ENCODE measurements at regions not wholly inside any gene's neighbourhood (a gene's known extent, or its start where the extent isn't known, plus 50 kb on each side); places are given as distances from the start of the nearest gene placed in this dataset.

DNA sequence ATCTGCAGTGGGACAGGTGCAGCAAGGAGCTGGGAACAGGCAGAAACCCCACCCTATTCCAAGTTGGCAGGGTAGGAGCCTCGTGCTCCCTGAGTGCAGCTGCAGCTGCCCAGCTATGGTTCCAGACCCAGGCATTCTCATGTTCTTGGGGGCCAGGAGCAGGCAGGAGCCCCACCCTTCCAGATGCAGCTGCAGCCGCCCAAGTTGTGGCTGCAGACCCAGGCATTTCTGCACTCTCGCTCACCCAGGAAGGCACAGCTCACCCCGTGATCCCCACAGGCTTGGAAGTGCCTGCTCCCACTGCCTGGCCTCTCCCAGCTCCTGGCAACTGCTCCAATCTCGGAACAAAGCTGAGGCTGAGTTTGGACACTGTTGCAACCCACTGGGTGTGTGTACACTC lies 275.8 kb upstream of the ADRA1B start:
- no peaks in the 10 kb centered on the region for H3K4me1 ChIP-seq (ENCODE audit: control insufficient read depth, insufficient read depth, low read length)
- H3K36me3 ChIP-seq (ENCODE audit: control insufficient read depth, insufficient read depth, low read length) = no peaks in the 10 kb centered on the region
- H3K27me3 ChIP-seq (ENCODE audit: control insufficient read depth, insufficient read depth, low read length) = no peaks in the 10 kb centered on the region
- H3K4me3 ChIP-seq (ENCODE audit: low read length) = no peak overlapping the region
- DNase-seq = no peak
- no peak overlapping the region for H3K27ac ChIP-seq (ENCODE audit: low read length)
- WGBS (ENCODE audit: insufficient coverage, low lambda C conversion rate) = no CpG with 5 or more reads among the region's 5 CpGs
- H3K9me3 ChIP-seq (ENCODE audit: control insufficient read depth, low read depth, low read length) = no peaks in the 10 kb centered on the region

DNA sequence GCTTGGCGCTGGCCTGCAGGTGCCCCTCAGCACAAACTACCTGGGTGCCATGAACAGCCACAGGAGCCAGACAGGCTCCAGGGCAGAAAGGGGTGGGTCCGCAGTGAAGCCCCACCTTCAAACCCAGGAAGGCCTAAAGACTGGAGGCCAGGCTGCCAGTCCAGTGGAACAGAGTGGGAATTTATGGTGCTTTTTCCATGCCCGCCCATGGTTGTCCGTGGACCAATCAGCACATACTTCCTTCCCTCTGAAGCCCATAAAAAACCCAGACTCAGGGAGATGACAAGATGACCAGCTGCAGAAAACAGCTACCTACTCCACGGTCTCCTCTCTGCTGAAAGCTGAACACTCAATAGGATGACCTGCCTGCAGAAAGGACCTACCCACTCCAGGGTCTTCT lies 275.4 kb upstream of the ADRA1B start:
- H3K4me3 ChIP-seq (ENCODE audit: low read length) = no peak overlapping the region
- no peaks in the 10 kb centered on the region for H3K27me3 ChIP-seq (ENCODE audit: control insufficient read depth, insufficient read depth, low read length)
- DNase-seq = no peak
- WGBS (ENCODE audit: insufficient coverage, low lambda C conversion rate) = no CpG with 5 or more reads among the region's 5 CpGs
- no peaks in the 10 kb centered on the region for H3K36me3 ChIP-seq (ENCODE audit: control insufficient read depth, insufficient read depth, low read length)
- no peaks in the 10 kb centered on the region for H3K4me1 ChIP-seq (ENCODE audit: control insufficient read depth, insufficient read depth, low read length)
- H3K9me3 ChIP-seq (ENCODE audit: control insufficient read depth, low read depth, low read length) = no peaks in the 10 kb centered on the region
- no peak overlapping the region for H3K27ac ChIP-seq (ENCODE audit: low read length)

DNA sequence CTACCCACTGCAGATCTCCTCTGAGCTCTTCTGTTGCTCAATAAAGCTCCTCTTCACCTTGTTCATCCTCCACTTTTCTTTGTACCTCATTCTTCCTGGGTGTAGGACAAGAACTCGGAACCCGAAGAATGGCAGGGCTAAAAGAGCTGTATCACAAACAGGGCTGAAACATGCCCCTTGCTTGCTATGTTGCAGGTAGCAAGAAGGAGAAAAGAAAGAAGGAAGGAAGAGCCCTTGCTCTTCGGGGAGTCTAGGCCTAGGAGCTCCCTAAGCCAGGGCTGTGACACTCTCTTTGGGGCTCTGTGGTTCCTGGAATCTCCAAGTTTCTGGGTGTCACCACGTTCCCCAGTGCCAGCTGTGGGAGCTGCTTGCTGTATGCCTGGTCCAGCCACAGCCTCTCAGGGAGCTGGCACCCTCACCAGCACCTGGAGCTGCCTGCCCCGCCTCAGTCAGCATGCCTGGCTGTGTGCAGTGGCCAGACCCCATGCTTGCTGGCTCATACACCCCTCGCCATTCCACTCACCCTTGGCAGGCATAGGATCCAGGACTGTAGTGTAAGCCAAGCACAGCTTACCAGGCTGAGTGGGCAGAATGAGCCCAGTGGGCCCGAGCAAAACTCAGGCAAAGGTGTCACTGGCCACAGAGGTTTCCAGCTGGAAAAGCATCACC lies 274.8 kb upstream of the ADRA1B start:
- Histone ChIP-seq H3K36me3 (ENCODE audit: control insufficient read depth, insufficient read depth, low read length) (no peaks in the 10 kb centered on the region), H3K27me3 (ENCODE audit: control insufficient read depth, insufficient read depth, low read length) (no peaks in the 10 kb centered on the region), H3K4me3 (ENCODE audit: low read length) (no peak overlapping the region), H3K27ac (ENCODE audit: low read length) (no peak overlapping the region), H3K4me1 (ENCODE audit: control insufficient read depth, insufficient read depth, low read length) (no peaks in the 10 kb centered on the region), H3K9me3 (ENCODE audit: control insufficient read depth, low read depth, low read length) (no peaks in the 10 kb centered on the region)
- WGBS (ENCODE audit: insufficient coverage, low lambda C conversion rate) = 100% methylated on average over 1 of the region's 7 CpGs
- DNase-seq = no peak

DNA sequence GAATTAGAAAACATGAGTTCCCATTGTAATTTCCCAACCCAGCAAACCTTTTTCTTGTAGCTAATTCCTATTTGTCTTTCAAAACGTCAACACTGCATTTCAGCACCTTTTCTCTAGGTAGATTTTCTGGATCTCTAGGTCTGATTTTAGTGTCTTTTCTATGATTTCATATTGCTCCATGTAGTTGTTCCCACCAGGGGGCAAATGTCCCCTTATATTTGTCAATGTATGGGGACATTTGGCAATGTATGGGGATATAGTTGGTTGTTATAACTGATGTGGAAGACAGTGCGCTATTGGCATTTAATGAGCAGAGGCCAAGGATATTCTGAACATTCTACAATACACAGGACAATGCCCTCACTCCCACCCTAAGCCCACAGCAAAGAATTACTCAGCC lies 273.9 kb upstream of the ADRA1B start:
- 67% methylated on average over 1 of the region's 2 CpGs for WGBS (ENCODE audit: insufficient coverage, low lambda C conversion rate)
- DNase-seq = no peak
- no peaks in the 10 kb centered on the region for H3K27me3 ChIP-seq (ENCODE audit: control insufficient read depth, insufficient read depth, low read length)
- H3K9me3 ChIP-seq (ENCODE audit: control insufficient read depth, low read depth, low read length) = no peaks in the 10 kb centered on the region
- no peak overlapping the region for H3K4me3 ChIP-seq (ENCODE audit: low read length)
- H3K4me1 ChIP-seq (ENCODE audit: control insufficient read depth, insufficient read depth, low read length) = no peaks in the 10 kb centered on the region
- H3K36me3 ChIP-seq (ENCODE audit: control insufficient read depth, insufficient read depth, low read length) = no peaks in the 10 kb centered on the region
- H3K27ac ChIP-seq (ENCODE audit: low read length) = no peak overlapping the region

DNA sequence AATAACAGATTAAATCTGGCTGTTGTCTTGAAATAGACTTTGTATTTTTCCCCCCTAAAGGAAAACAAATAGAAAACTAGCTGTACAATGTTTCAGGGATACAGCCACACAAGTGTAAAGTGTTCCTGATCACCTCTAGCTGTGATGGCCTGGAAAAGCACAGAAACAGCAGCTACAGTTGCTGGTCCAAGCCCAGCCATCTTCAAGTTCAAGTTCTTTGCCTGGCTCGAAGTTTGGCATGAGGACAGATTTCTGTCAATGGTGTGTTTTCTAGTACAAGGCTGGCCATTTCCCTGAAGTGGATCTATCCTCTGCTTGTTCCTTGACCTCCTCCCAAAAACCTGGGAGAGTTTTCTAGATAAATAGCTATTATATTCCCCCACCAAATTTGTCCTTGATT lies 272.2 kb upstream of the ADRA1B start:
- H3K36me3 ChIP-seq (ENCODE audit: control insufficient read depth, insufficient read depth, low read length) = no peaks in the 10 kb centered on the region
- H3K9me3 ChIP-seq (ENCODE audit: control insufficient read depth, low read depth, low read length) = no peaks in the 10 kb centered on the region
- no CpG with 5 or more reads among the region's 1 CpG for WGBS (ENCODE audit: insufficient coverage, low lambda C conversion rate)
- no peaks in the 10 kb centered on the region for H3K4me1 ChIP-seq (ENCODE audit: control insufficient read depth, insufficient read depth, low read length)
- H3K4me3 ChIP-seq (ENCODE audit: low read length) = no peak overlapping the region
- no peak for DNase-seq
- H3K27me3 ChIP-seq (ENCODE audit: control insufficient read depth, insufficient read depth, low read length) = no peaks in the 10 kb centered on the region
- H3K27ac ChIP-seq (ENCODE audit: low read length) = no peak overlapping the region

DNA sequence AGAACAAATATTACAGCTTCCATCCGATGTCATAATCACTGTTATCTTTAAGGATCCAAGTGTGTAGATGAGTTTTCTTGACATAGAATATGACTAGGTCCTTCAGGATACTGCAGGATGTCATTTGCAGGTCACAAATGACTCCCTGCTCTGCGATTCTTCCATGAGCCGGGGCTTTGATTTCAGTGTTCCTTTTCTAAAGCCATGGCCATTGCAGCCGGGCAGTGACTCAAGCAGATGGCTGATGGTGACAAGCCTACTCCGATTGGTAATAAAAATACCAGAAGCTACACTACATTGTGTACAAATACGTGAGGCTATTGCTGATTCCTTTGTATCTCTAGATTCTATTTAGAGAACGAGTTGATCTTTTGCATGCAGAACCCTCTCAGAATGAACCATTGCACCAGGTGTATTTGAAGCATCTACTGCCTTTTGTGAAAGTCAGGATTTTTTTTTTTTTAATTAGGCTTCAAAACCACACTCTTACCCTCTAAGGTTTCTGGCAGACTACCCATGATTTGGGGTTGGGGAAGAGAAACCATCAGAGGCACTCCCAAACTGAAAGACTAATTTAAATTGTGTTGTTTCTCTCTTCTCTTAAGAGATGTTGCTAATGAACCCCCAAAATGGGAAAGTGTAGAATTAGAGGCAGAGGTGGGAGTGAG lies 271.0 kb upstream of the ADRA1B start:
- 17% methylated on average over 2 of the region's 7 CpGs for WGBS (ENCODE audit: insufficient coverage, low lambda C conversion rate)
- DNase-seq = no peak
- Histone ChIP-seq H3K36me3 (ENCODE audit: control insufficient read depth, insufficient read depth, low read length) (no peaks in the 10 kb centered on the region), H3K4me1 (ENCODE audit: control insufficient read depth, insufficient read depth, low read length) (no peaks in the 10 kb centered on the region), H3K9me3 (ENCODE audit: control insufficient read depth, low read depth, low read length) (no peaks in the 10 kb centered on the region), H3K27ac (ENCODE audit: low read length) (no peak overlapping the region), H3K4me3 (ENCODE audit: low read length) (no peak overlapping the region), H3K27me3 (ENCODE audit: control insufficient read depth, insufficient read depth, low read length) (no peaks in the 10 kb centered on the region)

DNA sequence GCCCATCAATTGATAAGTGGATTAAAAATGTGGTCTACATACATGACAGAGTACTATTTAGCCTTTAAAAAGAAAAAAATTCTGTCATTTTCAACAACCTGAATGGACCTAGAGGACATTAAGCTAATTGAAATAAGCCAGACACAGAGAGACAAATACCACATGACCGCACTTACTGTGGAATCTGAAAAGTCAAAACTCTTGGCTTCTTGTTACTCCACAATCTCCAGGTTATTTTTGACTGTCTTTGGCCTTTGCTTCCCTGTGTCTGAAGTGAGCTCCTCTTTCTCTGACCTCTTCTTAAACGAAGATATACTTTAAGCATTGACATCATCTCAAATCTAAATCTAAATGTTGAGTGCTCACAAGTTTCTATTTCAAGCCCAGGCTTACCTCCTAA lies 265.5 kb upstream of the ADRA1B start:
- no peaks in the 10 kb centered on the region for H3K27me3 ChIP-seq (ENCODE audit: control insufficient read depth, insufficient read depth, low read length)
- 100% methylated on average over 1 of the region's 2 CpGs for WGBS (ENCODE audit: insufficient coverage, low lambda C conversion rate)
- no peaks in the 10 kb centered on the region for H3K36me3 ChIP-seq (ENCODE audit: control insufficient read depth, insufficient read depth, low read length)
- H3K4me1 ChIP-seq (ENCODE audit: control insufficient read depth, insufficient read depth, low read length) = no peaks in the 10 kb centered on the region
- H3K9me3 ChIP-seq (ENCODE audit: control insufficient read depth, low read depth, low read length) = no peaks in the 10 kb centered on the region
- DNase-seq = no peak
- H3K27ac ChIP-seq (ENCODE audit: low read length) = no peak overlapping the region
- no peak overlapping the region for H3K4me3 ChIP-seq (ENCODE audit: low read length)

DNA sequence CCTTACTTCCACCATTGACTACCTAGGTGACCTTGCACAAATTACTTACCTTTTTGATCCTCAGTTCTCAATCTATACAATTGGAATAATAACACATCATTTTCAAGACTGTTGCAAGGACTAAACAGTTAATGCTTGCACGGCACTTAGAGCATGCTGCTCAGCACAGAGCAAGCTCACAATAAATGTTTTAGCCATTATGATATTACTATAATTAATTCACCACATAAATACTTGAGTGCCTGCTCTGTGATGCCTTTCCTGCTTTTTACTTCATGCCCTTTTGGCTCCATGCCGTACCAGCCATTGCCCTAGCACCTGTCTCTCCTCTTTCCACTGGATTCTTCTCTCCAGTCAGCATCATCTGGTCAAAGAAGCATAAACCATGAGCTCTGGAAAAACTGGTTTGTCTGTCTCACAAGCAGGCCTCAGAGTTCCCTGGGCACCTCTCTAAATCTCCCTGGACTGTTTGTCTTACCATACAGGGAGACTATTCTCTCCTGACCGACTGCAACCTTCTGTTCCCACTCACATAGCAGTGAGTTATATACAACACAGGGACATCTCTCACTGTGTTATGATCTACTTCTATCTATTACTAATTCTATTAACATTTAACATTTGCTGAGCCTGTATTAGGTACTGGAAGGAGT lies 260.4 kb upstream of the ADRA1B start:
- Histone ChIP-seq H3K27ac (ENCODE audit: low read length) (no peak overlapping the region), H3K36me3 (ENCODE audit: control insufficient read depth, insufficient read depth, low read length) (no peaks in the 10 kb centered on the region), H3K4me3 (ENCODE audit: low read length) (no peak overlapping the region), H3K4me1 (ENCODE audit: control insufficient read depth, insufficient read depth, low read length) (no peaks in the 10 kb centered on the region), H3K27me3 (ENCODE audit: control insufficient read depth, insufficient read depth, low read length) (no peaks in the 10 kb centered on the region), H3K9me3 (ENCODE audit: control insufficient read depth, low read depth, low read length) (no peaks in the 10 kb centered on the region)
- no peak for DNase-seq
- WGBS (ENCODE audit: insufficient coverage, low lambda C conversion rate) = no CpG with 5 or more reads among the region's 3 CpGs

DNA sequence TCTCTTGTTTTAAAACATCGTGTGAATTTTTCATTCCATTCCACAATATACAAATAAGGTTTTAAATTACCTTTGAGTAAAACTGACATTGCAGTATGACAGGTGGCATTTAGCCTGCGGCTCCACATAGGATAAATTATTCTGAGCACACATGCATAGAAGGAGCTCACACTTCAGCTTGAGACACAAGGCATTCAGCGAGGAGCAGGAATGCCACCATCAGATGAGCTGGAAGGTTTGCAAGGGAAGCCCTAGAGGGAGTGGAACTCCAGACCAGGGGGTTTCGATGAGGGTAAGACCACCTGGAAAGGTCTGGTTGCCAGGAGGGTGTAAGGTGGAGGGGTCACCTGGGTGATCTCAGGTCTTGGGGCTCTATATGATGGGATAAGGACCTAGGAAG lies 259.0 kb upstream of the ADRA1B start:
- WGBS (ENCODE audit: insufficient coverage, low lambda C conversion rate) = 100% methylated on average over 1 of the region's 4 CpGs
- DNase-seq = no peak
- Histone ChIP-seq H3K36me3 (ENCODE audit: control insufficient read depth, insufficient read depth, low read length) (no peaks in the 10 kb centered on the region), H3K27me3 (ENCODE audit: control insufficient read depth, insufficient read depth, low read length) (no peaks in the 10 kb centered on the region), H3K27ac (ENCODE audit: low read length) (no peak overlapping the region), H3K9me3 (ENCODE audit: control insufficient read depth, low read depth, low read length) (no peaks in the 10 kb centered on the region), H3K4me1 (ENCODE audit: control insufficient read depth, insufficient read depth, low read length) (no peaks in the 10 kb centered on the region), H3K4me3 (ENCODE audit: low read length) (no peak overlapping the region)

DNA sequence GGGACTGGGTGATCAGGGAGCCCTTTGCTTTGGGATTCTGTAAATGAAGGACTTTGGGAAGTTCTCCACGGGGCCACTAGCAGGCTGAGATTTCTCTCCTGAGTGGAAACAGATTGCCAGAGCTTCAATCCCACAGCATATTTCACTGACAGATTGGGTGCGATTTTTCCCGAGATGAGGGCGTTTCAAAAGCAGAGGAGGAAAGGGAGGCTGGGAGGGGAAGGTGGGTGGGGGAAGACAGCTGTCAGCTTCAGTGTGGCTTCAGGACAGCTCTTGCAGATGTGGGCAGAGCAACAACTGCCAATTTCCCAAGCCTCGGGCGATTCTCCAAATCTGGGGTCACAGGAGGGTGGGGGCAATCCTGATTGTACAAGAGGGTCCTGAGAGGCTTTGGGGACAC lies 258.5 kb upstream of the ADRA1B start:
- no CpG with 5 or more reads among the region's 6 CpGs for WGBS (ENCODE audit: insufficient coverage, low lambda C conversion rate)
- no peak overlapping the region for H3K27ac ChIP-seq (ENCODE audit: low read length)

More for the DNA sequence above, 258.5 kb upstream of the ADRA1B start:
- H3K9me3 ChIP-seq (ENCODE audit: control insufficient read depth, low read depth, low read length) = no peaks in the 10 kb centered on the region
- H3K27me3 ChIP-seq (ENCODE audit: control insufficient read depth, insufficient read depth, low read length) = no peaks in the 10 kb centered on the region
- H3K4me3 ChIP-seq (ENCODE audit: low read length) = no peak overlapping the region
- no peaks in the 10 kb centered on the region for H3K36me3 ChIP-seq (ENCODE audit: control insufficient read depth, insufficient read depth, low read length)
- H3K4me1 ChIP-seq (ENCODE audit: control insufficient read depth, insufficient read depth, low read length) = no peaks in the 10 kb centered on the region
- no peak for DNase-seq

Data from large intestine (tissue), 3 donors.